ENCODE measurements at regions not wholly inside any gene's neighbourhood (a gene's known extent, or its start where the extent isn't known, plus 50 kb on each side); places are given as distances from the start of the nearest gene placed in this dataset.
"Not testable (repeated sequence)": the region's sequence is repeated elsewhere in the genome, so short reads cannot be mapped to it uniquely, and the experiment has no call there.

DNA sequence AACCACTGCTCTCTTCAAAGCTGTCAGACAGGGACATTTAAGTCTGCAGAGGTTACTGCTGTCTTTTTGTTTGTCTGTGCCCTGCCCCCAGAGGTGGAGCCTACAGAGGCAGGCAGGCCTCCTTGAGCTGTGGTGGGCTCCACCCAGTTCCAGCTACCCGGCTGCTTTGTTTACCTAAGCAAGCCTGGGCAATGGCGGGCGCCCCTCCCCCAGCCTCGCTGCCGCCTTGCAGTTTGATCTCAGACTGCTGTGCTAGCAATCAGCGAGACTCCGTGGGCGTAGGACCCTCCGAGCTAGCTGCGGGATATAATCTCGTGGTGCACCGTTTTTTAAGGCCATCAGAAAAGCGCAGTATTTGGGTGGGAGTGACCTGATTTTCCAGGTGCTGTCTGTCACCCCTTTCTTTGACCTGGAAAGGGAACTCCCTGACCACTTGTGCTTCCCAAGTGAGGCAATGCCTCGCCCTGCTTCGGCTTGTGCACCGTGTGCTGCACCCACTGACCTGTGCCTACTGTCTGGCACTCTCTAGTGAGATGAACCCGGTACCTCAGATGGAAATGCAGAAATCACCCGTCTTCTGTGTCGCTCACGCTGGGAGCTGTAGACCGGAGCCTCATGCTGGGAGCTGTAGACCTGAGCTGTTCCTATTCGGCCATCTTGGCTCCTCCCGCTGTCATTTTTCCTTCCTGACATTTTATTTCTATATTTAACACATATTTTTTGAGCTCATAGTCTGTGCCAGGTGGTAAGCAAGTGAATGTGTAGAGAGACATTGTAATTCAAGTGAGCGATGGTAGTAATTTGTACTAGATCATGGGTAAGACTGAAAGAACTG lies 551.5 kb downstream of the RAB38 start:
- not testable (repeated sequence) for DNase-seq

GRCh38 chr11:87616511-87616910 lies 558.7 kb downstream of the RAB38 start:
- no peak for DNase-seq

DNA sequence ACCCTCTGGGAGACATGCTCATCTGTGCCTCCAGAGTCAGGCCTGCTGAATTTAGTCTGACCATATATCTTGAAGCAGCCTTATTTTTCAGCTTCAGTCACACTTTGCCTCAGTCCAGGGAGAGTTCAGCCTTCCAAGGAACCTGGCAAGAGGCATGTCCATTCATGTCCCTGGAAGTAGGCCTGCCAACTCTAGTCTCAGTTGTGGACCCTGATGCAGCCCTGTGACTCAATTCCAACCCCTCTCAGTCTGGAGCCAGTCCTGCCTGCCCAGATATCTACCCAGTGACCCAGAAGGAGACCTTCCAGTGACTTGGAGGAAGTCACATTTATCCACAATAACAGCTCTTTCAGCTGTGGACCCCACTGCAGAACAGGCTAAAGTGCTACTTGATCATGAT lies 566.6 kb downstream of the TMEM135 start:
- DNase-seq = no peak

DNA sequence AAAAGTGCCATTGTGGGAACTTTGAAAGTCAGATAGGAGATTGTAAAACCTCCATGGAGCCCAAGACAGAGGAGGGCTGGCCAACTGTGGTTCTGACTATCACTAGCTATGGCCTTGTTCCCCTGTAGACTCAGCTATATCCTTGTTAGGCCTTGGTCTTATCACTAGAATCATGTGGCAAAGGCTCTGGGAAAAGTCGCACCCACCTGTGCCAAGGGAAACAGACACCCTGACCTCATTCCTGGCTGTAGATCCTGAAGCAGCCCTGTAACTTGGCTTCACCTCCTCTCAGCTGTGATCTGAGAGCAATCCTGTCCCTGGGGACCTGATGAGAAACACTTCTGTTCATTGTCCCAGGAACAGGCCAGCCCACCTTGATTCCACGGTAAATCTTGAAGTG lies 566.2 kb downstream of the TMEM135 start:
- DNase-seq = no peak

DNA sequence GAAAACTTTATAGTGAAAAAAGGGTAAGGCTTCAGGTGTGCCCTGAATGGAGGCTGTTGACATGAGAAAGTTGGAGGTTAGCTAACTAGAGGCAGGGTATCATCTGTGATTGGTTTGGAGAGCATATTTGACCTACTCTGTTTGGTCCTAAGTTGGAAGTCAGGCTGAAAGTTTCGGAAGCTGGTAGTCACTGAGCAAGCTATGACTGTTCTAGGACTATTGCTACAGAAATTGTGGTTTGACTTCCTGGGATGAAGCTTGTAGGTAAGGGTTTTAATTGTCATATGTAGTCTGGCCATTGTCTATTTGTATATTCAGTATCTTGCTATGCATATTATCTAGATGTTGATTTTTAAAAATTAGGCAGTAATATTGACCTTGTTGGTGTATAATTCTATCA lies 565.0 kb downstream of the TMEM135 start:
- no peak for DNase-seq

GRCh38 chr11:87600938-87601337 lies 563.2 kb downstream of the TMEM135 start:
- DNase-seq = no peak

DNA sequence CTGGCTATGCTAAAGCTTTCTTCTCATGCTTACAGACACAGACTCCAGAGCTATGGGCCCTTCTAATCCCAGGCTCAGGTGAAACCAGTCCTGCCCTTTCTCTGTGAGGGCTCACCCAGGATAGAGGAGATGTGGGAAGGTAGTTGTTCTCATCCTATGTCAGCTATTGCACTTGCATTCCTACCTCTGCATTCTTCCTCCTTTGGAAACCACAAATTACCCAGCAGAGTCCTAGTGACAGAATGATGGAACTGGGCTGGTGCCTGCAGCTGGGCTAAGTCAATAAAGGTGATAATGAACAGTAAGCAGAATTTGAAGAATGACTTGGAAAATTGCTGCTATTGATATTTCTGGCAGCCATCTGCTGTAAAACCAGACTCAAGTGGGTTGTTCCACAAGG lies 560.0 kb downstream of the TMEM135 start:
- no peak for DNase-seq

- DNase-seq = no peak
Observed at GRCh38 chr11:87596176-87596575, 558.4 kb downstream of the TMEM135 start.

DNA sequence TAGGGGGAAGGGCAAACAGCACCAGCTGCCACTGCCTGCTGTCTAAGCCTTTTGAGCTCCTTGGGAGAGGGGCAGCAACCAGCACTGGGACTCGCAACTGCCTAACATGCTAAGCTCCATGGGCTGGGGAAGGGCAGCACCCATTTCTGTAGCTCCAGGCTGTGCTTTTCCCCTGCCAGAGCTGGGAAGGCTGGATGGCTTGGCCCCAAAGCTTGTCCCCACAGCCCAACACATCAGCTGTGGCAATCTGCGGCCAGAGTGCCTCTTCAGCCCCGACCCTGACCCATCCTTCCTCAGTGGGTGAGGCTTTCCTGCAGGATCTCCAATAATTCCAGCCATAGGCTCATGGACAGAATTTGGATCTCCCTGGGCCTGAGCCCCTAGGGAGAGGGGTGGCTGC lies 551.3 kb downstream of the TMEM135 start:
- DNase-seq = no peak

DNA sequence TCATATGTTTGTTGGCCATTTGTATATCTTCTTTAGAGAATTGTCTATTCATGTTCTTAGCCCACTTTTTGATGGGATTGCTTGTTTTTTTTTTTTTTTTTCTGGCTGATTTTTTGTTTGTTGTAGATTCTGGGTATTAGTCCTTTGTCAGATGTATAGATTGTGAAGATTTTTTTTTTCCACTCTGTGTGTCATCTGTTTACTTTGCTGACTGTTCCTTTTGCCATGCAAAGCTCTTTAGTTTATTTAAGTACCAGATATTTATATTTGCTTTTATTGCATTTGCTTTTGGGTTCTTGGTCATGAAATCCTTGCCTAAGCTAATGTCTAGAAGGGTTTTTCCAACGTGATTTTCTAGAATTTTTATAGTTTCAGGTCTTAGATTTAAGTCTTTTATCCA lies 547.9 kb downstream of the TMEM135 start:
- DNase-seq = not testable (repeated sequence)

DNA sequence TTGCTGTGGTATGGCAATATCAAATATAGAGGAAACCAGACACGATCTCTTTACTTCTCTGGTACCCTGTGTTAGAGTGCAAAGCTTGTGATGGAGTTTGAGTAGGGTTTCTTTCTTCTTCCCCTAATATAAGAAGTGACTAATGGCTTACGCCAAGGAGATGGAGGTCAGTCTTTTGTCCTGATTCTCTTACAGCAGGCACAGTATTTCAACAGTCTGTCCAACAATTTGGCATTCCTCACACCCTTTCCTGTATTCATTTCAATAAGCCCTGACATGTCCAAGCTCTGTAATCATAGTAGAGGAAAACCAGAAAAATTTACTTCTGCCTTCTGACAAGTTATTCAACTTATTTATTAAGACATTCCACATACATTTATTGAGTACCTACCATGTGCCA lies 546.2 kb downstream of the TMEM135 start:
- no peak for DNase-seq

DNA sequence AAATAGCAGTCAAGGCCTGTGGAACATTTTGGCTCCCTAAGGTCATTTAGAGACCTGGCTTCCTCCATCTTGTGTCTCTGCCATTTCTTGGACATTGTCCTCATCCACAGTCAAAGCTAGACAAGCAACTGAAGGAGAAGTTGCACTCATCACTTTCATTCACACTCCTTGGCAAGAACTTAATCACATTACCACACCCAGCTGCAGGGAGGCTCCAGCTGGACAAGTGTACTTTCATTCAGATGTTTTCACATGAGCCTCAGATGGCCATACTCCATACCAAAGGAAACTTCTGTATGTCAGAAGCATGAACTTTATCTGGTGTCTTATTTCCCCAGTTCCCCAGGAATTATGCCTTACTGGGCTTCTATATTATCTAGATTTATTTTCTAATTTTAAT lies 537.4 kb downstream of the TMEM135 start:
- no peak for DNase-seq

DNA sequence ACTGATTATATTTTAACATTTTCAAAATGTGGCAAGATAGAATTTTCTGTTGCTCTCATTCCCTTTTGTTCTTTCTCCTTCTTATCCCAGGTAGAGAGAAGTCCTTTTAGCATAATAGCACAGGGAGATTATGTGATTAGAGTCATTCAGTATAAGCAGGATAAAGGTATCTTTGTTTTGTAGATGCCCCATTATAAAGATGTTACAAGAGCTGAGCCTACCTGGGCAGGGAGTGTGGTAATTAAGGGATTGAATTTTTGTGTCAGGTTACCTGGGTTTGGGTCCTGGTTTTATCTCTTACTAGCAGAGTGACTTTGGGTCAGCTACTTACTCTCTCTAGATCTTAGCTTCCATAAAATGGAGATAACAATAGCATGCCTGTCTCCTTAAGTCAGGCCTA lies 536.5 kb downstream of the TMEM135 start:
- DNase-seq = no peak

- no peak for DNase-seq
Observed at GRCh38 chr11:87573708-87574107, 536.0 kb downstream of the TMEM135 start.

DNA sequence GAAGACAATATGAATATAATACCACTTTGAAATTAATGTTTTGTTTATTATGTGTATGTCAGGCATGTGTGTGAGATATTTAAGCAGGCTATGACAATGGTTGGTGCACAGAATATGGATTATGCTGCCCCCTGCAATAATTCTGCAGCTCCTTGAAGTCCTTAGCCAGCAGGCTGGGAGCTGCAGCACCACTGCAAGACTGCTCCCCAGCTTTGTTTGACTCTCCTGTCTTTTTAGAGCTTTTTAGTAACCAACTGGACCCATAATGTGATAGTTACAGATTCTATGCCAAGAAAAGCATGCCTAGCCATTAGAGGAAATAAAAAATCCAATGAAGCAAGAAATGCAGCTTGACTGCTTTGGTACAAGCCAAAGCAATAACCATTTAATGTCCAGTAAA lies 535.1 kb downstream of the TMEM135 start:
- DNase-seq = no peak

GRCh38 chr11:87560352-87560751 lies 522.6 kb downstream of the TMEM135 start:
- no peak for DNase-seq

DNA sequence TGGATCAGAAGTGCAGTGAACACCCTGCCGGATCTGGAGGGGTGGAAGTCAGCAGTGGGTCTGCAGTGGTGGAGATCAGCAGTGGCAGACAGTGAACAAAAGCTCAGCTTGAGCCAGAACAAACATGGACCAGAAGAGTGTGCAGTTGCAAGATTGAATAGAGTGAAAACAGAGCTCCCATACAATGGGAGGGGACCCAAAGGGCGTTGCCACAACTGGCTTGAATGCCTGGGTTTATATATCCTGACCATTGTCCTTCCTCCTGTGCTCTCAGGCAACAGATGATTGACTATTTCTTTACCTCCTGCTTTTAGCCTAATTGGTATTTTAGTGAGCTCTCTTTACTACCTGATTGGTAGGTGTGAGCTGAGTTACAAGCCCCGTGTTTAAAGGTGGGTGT lies 522.1 kb downstream of the TMEM135 start:
- not testable (repeated sequence) for DNase-seq

DNA sequence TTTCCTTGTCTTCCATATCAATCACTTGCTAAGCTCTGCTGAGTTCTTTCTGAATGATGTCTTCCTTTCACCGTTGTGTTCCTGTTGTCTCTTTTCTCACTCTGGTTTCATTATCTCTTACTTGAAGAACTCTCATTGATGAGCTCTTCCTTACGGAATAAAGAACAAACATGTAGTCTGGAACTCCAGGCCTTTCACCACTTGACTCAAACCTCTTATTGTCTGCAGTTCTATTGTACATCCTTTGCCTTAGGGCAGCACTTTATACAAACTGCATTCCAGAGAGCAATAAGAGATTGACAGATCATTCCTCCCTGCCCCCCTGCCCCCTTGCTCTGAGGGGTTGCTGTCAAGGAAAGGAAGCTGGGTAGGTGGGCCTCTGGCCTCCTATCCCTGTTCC lies 517.4 kb downstream of the TMEM135 start:
- no peak for DNase-seq

DNA sequence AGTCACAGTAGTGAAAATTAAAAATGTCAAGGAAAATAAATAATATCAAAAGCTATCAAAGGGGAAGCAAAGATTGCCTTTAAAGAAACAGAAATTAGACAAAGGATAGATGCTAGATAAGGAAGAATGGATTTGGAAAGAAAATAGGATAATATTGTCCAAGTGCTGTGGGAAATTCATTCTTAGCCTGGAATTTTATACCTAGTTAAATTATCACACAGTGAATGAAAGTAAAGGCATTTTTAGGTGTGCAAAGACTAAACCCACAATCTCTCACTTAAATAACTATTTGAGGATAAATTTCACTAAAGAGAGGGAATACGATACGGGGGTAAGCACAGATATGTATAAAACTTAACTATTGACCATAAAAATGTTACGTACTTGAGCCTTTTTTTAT lies 511.1 kb downstream of the TMEM135 start:
- no peak for DNase-seq

GRCh38 chr11:87545858-87546257 lies 508.1 kb downstream of the TMEM135 start:
- no peak for DNase-seq

- no peak for DNase-seq
Observed at GRCh38 chr11:87539596-87539995, 501.9 kb downstream of the TMEM135 start.

GRCh38 chr11:87536565-87536964 lies 498.8 kb downstream of the TMEM135 start:
- DNase-seq = no peak

- no peak for DNase-seq
Observed at GRCh38 chr11:87536016-87536415, 498.3 kb downstream of the TMEM135 start.

- DNase-seq = no peak
Observed at GRCh38 chr11:87535513-87535912, 497.8 kb downstream of the TMEM135 start.

DNA sequence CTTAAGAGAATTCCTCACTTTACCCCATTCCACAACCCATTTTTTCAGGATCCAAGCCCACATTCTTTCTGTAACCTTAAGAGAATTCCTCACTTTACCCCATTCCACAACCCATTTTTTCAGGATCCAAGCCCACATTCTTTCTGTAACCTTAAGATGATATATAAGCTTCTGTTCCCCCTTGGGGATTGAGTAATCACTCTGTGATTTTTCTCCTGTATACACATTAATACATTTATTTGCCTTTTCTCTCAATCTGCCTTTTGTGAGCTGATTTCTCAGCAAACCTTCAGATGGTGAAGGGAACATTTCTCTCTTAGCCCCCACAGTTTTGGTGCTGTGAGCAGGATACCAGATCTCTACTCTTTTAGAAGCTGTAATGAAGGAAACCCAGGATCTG lies 494.1 kb downstream of the TMEM135 start:
- not testable (repeated sequence) for DNase-seq
